Osteoblast (primary cell): ENCODE measurements at regions not wholly inside any gene's neighbourhood (a gene's known extent, or its start where the extent isn't known, plus 50 kb on each side); places are given as distances from the start of the nearest gene placed in this dataset.
"Not testable (repeated sequence)": the region's sequence is repeated elsewhere in the genome, so short reads cannot be mapped to it uniquely, and the experiment has no call there.

Source experiments
- DNase-seq: peaks from one replicate; pipeline ENCODE4 v3.0.0; 2011; ENCODE audit warnings: low spot score, mixed read lengths; ENCODE audit not compliant: insufficient read length; ENCODE audit errors: missing footprints
- H2AFZ ChIP-seq: 2 replicates; pipeline ENCODE4 v1.6.0; 2011; ENCODE audit warnings: mild to moderate bottlenecking, low read length
- H3K27ac ChIP-seq: 2 replicates; pipeline ENCODE4 v1.5.1; 2011; ENCODE audit warnings: mild to moderate bottlenecking, low read depth, low read length, moderate library complexity
- H3K27me3 ChIP-seq: 2 replicates; pipeline ENCODE4 v1.6.0; 2012; ENCODE audit warnings: mild to moderate bottlenecking, control low read depth, inconsistent platforms, low read length, moderate library complexity; ENCODE audit not compliant: insufficient read depth
- H3K36me3 ChIP-seq: 2 replicates; pipeline ENCODE4 v1.5.1; 2011; ENCODE audit warnings: mild to moderate bottlenecking, low read length, control low read depth, moderate library complexity; ENCODE audit not compliant: insufficient read depth
- H3K4me1 ChIP-seq: 2 replicates; pipeline ENCODE4 v1.5.1; 2011; ENCODE audit warnings: mild to moderate bottlenecking, low read length, control low read depth, moderate library complexity; ENCODE audit not compliant: insufficient read depth
- H3K4me2 ChIP-seq: 2 replicates; pipeline ENCODE4 v1.6.0; 2011; ENCODE audit warnings: mild to moderate bottlenecking, low read length; ENCODE audit not compliant: insufficient read depth
- H3K4me3 ChIP-seq: fragments of 200-600 bp; sonication (generic); 3 replicates; pipeline ENCODE4 v1.5.1; 2012; ENCODE audit warnings: mild to moderate bottlenecking, low read length, inconsistent platforms; ENCODE audit not compliant: insufficient read depth
- H3K79me2 ChIP-seq: 2 replicates; pipeline ENCODE4 v1.6.0; 2012; ENCODE audit warnings: mild to moderate bottlenecking, low read length, control low read depth, inconsistent platforms; ENCODE audit not compliant: insufficient read depth
- H3K9me3 ChIP-seq: 2 replicates; pipeline ENCODE4 v1.5.1; 2011; ENCODE audit warnings: low read depth, low read length, control low read depth
- H4K20me1 ChIP-seq: 2 replicates; pipeline ENCODE4 v1.6.0; 2012; ENCODE audit warnings: mild to moderate bottlenecking, low read length, control low read depth; ENCODE audit not compliant: insufficient read depth
- TF ChIP-seq, protein P1 (sequence below): IDR thresholded peaks from 2 replicates; pipeline ENCODE4 v1.5.1; 2011; ENCODE audit warnings: mild to moderate bottlenecking, low read depth, low read length, moderate library complexity; ENCODE audit errors: extremely low read depth

DNA sequence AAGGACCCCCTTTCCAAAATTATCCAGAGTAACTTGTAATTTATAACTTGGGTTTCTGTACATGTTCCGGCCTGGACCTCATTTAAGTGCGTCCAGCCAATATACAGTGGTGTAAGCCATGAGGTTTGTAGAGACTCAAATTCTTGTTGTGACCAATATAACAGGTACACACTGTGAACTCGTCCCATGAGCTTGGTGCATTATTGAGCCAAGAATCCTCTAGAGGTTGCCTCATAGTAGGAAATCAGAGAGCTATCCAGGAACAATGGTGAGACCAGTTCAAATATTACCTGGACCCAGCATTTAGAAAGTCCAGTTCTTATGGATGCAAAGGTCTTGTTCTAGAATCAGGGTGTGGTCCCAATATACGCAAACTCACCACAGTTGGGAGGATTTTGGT, 138.2 kb downstream of the NPIPB5 start:
- Histone ChIP-seq H3K27me3 (peaks cover 5% of the 10 kb centered on the region), H3K4me3 (no peak overlapping the region), H3K4me2 (no peak overlapping the region), H3K36me3 (no peaks in the 10 kb centered on the region), H2AFZ (no peak overlapping the region), H3K9me3 (no peaks in the 10 kb centered on the region), H3K27ac (no peak overlapping the region), H3K79me2 (no peaks in the 10 kb centered on the region), H4K20me1 (no peaks in the 10 kb centered on the region), H3K4me1 (no peaks in the 10 kb centered on the region)
- TF ChIP-seq, protein P1, sequence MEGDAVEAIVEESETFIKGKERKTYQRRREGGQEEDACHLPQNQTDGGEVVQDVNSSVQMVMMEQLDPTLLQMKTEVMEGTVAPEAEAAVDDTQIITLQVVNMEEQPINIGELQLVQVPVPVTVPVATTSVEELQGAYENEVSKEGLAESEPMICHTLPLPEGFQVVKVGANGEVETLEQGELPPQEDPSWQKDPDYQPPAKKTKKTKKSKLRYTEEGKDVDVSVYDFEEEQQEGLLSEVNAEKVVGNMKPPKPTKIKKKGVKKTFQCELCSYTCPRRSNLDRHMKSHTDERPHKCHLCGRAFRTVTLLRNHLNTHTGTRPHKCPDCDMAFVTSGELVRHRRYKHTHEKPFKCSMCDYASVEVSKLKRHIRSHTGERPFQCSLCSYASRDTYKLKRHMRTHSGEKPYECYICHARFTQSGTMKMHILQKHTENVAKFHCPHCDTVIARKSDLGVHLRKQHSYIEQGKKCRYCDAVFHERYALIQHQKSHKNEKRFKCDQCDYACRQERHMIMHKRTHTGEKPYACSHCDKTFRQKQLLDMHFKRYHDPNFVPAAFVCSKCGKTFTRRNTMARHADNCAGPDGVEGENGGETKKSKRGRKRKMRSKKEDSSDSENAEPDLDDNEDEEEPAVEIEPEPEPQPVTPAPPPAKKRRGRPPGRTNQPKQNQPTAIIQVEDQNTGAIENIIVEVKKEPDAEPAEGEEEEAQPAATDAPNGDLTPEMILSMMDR, result no peak
- no peak for DNase-seq

DNA sequence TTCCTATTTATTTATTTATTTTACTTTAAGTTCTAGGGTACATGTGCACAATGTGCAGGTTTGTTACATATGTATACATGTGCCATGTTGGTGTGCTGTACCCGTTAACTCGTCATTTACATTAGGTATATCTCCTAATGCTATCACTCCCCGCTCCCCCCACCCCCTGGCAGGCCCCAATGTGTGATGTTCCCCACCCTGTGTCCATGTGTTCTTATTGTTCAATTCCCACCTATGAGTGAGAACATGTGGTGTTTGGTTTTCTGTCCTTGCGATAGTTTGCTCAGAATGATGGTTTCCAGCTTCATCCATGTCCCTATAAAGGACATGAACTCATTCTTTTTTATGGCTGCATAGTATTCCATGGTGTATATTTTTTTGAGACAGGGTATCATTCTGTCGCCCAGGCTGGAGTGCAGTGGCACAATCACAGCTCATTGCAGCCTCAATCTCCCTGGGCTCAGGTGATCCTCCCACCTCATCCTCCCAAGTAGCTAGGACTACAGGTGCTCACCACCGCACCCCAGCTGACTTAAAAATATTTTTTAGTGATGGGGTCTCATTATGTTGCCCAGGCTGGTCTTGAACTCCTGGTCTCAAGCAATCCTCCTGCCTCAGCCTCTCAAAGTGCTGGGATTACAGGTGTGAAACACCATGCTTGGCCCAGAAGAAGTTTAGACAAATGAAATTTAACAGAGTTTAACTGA, 140.6 kb downstream of the NPIPB5 start:
- not testable (repeated sequence) for H3K27ac ChIP-seq, H3K36me3 ChIP-seq, H4K20me1 ChIP-seq, H3K4me3 ChIP-seq, H3K27me3 ChIP-seq, H3K4me2 ChIP-seq, DNase-seq, H3K79me2 ChIP-seq, H2AFZ ChIP-seq, H3K9me3 ChIP-seq, H3K4me1 ChIP-seq

DNA sequence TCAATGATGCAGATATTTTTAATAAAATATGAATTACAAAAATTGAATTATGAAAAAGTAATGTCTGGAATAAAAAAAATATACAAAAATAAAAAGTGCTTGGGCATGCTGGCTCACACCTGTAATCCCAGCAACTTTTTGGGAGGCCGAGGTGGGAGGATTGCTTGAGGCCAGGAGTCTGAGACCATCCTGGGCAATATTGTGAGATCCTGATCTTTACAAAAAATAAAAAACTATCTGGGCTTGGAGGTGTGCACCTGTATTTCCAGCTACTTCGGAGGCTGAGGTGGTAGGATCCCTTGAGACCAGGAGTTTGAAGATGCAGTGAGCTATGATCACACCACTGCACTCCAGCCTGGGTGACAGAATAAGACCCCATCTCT, 141.8 kb downstream of the NPIPB5 start:
- no peaks in the 10 kb centered on the region for H3K4me1 ChIP-seq
- no peaks in the 10 kb centered on the region for H4K20me1 ChIP-seq
- H3K36me3 ChIP-seq, result no peaks in the 10 kb centered on the region
- H3K4me3 ChIP-seq, result no peak overlapping the region
- no peak overlapping the region for H3K4me2 ChIP-seq
- DNase-seq, result no peak
- H3K27ac ChIP-seq, result no peak overlapping the region
- no peaks in the 10 kb centered on the region for H3K9me3 ChIP-seq
- no peaks in the 10 kb centered on the region for H3K79me2 ChIP-seq
- peaks cover 5% of the 10 kb centered on the region for H3K27me3 ChIP-seq
- H2AFZ ChIP-seq, result no peak overlapping the region
- TF ChIP-seq, protein P1, result no peak

DNA sequence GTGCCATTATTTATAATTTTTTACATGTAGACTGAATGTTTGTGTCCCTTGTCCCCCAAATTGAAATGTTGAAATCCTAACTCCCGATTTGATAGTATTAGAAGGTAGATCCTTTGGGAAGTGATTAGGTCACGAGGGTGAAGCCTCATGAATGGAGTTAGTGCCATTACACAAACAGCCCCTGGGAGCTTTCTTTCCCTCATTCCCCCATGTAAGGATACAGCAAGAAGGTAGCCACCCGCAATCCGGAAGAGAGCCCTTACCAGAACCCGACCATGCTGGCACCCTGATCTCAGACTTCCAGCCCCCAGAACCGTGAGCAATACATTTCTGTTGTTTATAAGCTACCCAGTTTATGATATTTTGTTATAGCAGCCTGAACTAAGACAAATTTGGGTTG, 143.2 kb downstream of the NPIPB5 start:
- TF ChIP-seq, protein P1, result no peak
- Histone ChIP-seq H2AFZ (no peak overlapping the region), H3K36me3 (no peaks in the 10 kb centered on the region), H3K79me2 (no peaks in the 10 kb centered on the region), H3K4me3 (no peak overlapping the region), H3K9me3 (no peaks in the 10 kb centered on the region), H4K20me1 (no peaks in the 10 kb centered on the region), H3K4me2 (no peak overlapping the region), H3K27me3 (no peaks in the 10 kb centered on the region), H3K4me1 (no peaks in the 10 kb centered on the region), H3K27ac (no peak overlapping the region)
- DNase-seq, result no peak

DNA sequence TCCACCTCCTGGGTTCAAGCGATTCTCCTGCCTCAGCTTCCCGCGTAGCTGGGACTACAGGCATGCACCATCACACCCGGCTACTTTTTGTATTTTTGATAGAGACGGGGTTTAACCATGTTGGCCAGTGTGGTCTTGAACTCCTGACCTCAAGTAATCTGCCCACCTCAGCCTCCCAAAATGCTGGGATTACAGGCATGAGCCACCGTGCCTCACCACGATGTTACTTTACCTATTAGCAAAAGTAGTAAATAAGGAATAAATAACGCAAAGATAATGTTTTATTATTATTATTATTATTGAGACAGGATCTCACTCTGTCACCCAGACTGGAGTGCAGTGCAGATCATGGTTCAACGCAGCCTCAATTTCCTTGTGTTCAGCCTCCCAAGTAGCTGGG, 145.9 kb downstream of the NPIPB5 start:
- H3K27me3 ChIP-seq, H4K20me1 ChIP-seq, H3K4me1 ChIP-seq, H3K27ac ChIP-seq, H3K9me3 ChIP-seq, H3K4me2 ChIP-seq, H3K4me3 ChIP-seq, H3K36me3 ChIP-seq, H3K79me2 ChIP-seq, H2AFZ ChIP-seq, DNase-seq: not testable (repeated sequence)
